ENCODE measurements at regions not wholly inside any gene's neighbourhood (a gene's known extent, or its start where the extent isn't known, plus 50 kb on each side); places are given as distances from the start of the nearest gene placed in this dataset.

- TF ChIP-seq TOX (CRISPR knock-in tag; IDR thresholded peaks at IDR 0.05; ENCODE audit: borderline replicate concordance) (no peak), ZC3H10 (CRISPR knock-in tag; IDR thresholded peaks at IDR 0.05) (no peak), OSR1 (CRISPR knock-in tag; IDR thresholded peaks at IDR 0.05) (no peak), RARB (CRISPR knock-in tag; IDR thresholded peaks at IDR 0.05) (no peak)
- ATAC-seq = no peak
Observed at GRCh38 chrX:805988-806387, 175.4 kb downstream of the SHOX start.

DNA sequence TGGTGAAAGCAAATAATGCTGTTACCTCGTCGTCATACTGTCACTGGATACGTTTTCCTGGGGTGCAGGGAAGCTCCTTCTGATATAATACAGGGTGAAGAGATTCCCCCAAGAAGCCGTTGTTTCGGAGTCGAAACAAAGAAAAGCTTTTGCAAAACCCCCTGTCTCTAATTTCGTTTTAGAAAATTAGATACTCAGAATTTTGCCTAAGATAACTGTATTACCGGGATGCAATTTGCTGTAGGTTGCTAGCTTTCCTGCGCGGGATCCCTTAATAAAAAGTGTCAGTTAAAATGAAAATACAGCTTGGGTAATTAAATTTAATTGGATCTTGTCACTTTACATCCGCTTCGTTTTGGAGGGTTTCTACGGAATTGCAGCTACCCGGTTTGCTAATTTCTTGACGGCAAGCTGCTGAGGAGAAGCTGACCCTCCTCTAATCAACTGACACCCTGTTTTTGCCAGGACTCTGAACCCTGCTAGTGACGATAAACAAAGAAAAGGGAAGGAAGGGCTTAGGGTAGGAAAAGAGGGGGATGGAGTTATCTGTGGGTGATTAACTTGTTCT lies 174.6 kb downstream of the SHOX start:
- ATAC-seq = no peak
- no peak for TF ChIP-seq ZNF565 (CRISPR knock-in tag; conservative IDR thresholded peaks at IDR 0.05; ENCODE audit: low read depth)
- no peak for TF ChIP-seq ZC3H10 (CRISPR knock-in tag; IDR thresholded peaks at IDR 0.05)
- TF ChIP-seq, protein P1, sequence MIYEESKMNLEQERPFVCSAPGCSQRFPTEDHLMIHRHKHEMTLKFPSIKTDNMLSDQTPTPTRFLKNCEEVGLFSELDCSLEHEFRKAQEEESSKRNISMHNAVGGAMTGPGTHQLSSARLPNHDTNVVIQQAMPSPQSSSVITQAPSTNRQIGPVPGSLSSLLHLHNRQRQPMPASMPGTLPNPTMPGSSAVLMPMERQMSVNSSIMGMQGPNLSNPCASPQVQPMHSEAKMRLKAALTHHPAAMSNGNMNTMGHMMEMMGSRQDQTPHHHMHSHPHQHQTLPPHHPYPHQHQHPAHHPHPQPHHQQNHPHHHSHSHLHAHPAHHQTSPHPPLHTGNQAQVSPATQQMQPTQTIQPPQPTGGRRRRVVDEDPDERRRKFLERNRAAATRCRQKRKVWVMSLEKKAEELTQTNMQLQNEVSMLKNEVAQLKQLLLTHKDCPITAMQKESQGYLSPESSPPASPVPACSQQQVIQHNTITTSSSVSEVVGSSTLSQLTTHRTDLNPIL (CRISPR knock-in tag; IDR thresholded peaks at IDR 0.05; ENCODE audit: low read depth) = no peak
- no peak for TF ChIP-seq RARB (CRISPR knock-in tag; IDR thresholded peaks at IDR 0.05)
- no peak for TF ChIP-seq ZNF8 (CRISPR knock-in tag; IDR thresholded peaks at IDR 0.05)
- TF ChIP-seq TOX (CRISPR knock-in tag; IDR thresholded peaks at IDR 0.05; ENCODE audit: borderline replicate concordance) = no peak
- TF ChIP-seq, protein P2, sequence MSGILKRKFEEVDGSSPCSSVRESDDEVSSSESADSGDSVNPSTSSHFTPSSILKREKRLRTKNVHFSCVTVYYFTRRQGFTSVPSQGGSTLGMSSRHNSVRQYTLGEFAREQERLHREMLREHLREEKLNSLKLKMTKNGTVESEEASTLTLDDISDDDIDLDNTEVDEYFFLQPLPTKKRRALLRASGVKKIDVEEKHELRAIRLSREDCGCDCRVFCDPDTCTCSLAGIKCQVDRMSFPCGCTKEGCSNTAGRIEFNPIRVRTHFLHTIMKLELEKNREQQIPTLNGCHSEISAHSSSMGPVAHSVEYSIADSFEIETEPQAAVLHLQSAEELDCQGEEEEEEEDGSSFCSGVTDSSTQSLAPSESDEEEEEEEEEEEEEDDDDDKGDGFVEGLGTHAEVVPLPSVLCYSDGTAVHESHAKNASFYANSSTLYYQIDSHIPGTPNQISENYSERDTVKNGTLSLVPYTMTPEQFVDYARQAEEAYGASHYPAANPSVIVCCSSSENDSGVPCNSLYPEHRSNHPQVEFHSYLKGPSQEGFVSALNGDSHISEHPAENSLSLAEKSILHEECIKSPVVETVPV (CRISPR knock-in tag; IDR thresholded peaks at IDR 0.05) = no peak
- TF ChIP-seq, protein P3, sequence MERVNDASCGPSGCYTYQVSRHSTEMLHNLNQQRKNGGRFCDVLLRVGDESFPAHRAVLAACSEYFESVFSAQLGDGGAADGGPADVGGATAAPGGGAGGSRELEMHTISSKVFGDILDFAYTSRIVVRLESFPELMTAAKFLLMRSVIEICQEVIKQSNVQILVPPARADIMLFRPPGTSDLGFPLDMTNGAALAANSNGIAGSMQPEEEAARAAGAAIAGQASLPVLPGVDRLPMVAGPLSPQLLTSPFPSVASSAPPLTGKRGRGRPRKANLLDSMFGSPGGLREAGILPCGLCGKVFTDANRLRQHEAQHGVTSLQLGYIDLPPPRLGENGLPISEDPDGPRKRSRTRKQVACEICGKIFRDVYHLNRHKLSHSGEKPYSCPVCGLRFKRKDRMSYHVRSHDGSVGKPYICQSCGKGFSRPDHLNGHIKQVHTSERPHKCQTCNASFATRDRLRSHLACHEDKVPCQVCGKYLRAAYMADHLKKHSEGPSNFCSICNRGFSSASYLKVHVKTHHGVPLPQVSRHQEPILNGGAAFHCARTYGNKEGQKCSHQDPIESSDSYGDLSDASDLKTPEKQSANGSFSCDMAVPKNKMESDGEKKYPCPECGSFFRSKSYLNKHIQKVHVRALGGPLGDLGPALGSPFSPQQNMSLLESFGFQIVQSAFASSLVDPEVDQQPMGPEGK (CRISPR knock-in tag; IDR thresholded peaks at IDR 0.05; ENCODE audit: borderline replicate concordance) = no peak
- no peak for TF ChIP-seq TSHZ2 (CRISPR knock-in tag; IDR thresholded peaks at IDR 0.05)
- no peak for TF ChIP-seq ISL1 (CRISPR knock-in tag; IDR thresholded peaks at IDR 0.05)
- TF ChIP-seq ESRRG (CRISPR knock-in tag; IDR thresholded peaks at IDR 0.05) = no peak
- TF ChIP-seq SNAI2 (CRISPR knock-in tag; IDR thresholded peaks at IDR 0.05) = no peak
- TF ChIP-seq ZNF70 (CRISPR knock-in tag; IDR thresholded peaks at IDR 0.05) = no peak

DNA sequence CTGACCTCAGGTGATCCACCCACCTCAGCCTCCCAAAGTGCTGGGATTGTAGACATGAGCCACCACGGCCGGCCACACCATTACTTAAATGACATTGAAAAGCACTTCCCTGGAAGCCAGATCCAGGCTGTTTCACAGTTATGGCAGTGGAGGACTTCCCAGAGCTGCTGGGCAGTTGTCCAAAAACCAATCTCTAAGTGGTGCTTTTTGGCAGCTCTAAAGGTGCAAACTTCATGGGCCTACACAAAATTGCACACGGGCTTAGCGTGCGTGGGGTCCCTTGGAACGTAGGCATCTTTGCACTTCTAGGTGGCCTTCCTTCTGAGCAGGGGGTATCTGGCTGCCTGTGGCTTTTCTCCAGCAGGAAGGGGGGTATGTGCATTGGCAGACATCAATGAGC lies 172.3 kb downstream of the SHOX start:
- TF ChIP-seq TOX (CRISPR knock-in tag; IDR thresholded peaks at IDR 0.05; ENCODE audit: borderline replicate concordance) (no peak), ISL1 (CRISPR knock-in tag; IDR thresholded peaks at IDR 0.05) (no peak), ZNF8 (CRISPR knock-in tag; IDR thresholded peaks at IDR 0.05) (no peak), RARB (CRISPR knock-in tag; IDR thresholded peaks at IDR 0.05) (no peak), ZNF565 (CRISPR knock-in tag; conservative IDR thresholded peaks at IDR 0.05; ENCODE audit: low read depth) (no peak), SNAI2 (CRISPR knock-in tag; IDR thresholded peaks at IDR 0.05) (no peak)
- TF ChIP-seq, protein P1 (CRISPR knock-in tag; IDR thresholded peaks at IDR 0.05; ENCODE audit: low read depth) = no peak
- ATAC-seq = no peak

GRCh38 chrX:799808-800207 lies 169.2 kb downstream of the SHOX start:
- no peak for ATAC-seq
- TF ChIP-seq PPARA (CRISPR knock-in tag; IDR thresholded peaks at IDR 0.05; ENCODE audit: borderline replicate concordance) (no peak), RARB (CRISPR knock-in tag; IDR thresholded peaks at IDR 0.05) (no peak), ZNF8 (CRISPR knock-in tag; IDR thresholded peaks at IDR 0.05) (no peak), OSR1 (CRISPR knock-in tag; IDR thresholded peaks at IDR 0.05) (no peak), ISL1 (CRISPR knock-in tag; IDR thresholded peaks at IDR 0.05) (no peak), ZNF70 (CRISPR knock-in tag; IDR thresholded peaks at IDR 0.05) (no peak), CSDC2 (CRISPR knock-in tag; IDR thresholded peaks at IDR 0.05) (no peak), ZNF565 (CRISPR knock-in tag; conservative IDR thresholded peaks at IDR 0.05; ENCODE audit: low read depth) (no peak), GLIS3 (CRISPR knock-in tag; IDR thresholded peaks at IDR 0.05) (no peak), TSHZ2 (CRISPR knock-in tag; IDR thresholded peaks at IDR 0.05) (no peak), TCF4 (CRISPR knock-in tag; IDR thresholded peaks at IDR 0.05; ENCODE audit: borderline replicate concordance) (no peak), ZC3H10 (CRISPR knock-in tag; IDR thresholded peaks at IDR 0.05) (no peak), TOX (CRISPR knock-in tag; IDR thresholded peaks at IDR 0.05; ENCODE audit: borderline replicate concordance) (no peak)
- TF ChIP-seq, protein P2 (CRISPR knock-in tag; IDR thresholded peaks at IDR 0.05) = no peak
